PC-9 (cell line): ENCODE measurements at regions not wholly inside any gene's neighbourhood (a gene's known extent, or its start where the extent isn't known, plus 50 kb on each side); places are given as distances from the start of the nearest gene placed in this dataset.

Source experiments
- BruUV-seq: library from RNA; stranded (reverse); fragments of 400-500 nt; replicated peaks from 2 replicates; lab custom pipeline; 2021; lab: Mats Ljungman, UMichigan
- CTCF ChIA-PET: fragments of 300-600 bp; sonication (Branson Sonifier 250); formaldehyde crosslinking; loops from one replicate; lab custom pipeline; 2022; ENCODE audit warnings: antibody characterized with exemption; lab: Charles Lee
- POLR2A ChIA-PET: fragments of 300-600 bp; sonication (Branson Sonifier 250); formaldehyde crosslinking; loops from one replicate; lab custom pipeline; 2022; ENCODE audit warnings: antibody characterized with exemption; ENCODE audit not compliant: unreplicated experiment; lab: Charles Lee
- DNase-seq, 2 experiments: peaks; one replicate each; pipeline versions ENCODE4 v3.0.0 to v3.0.0-alpha.2; 2015 to 2022; ENCODE audit warnings: mixed read lengths in 1 of 2
- H2AFZ ChIP-seq: fragments of 200-600 bp; sonication (generic); 2 replicates; pipeline ENCODE4 v1.8.1; 2017; ENCODE audit warnings: antibody characterized with exemption
- H3F3A ChIP-seq: fragments of 200-600 bp; sonication (generic); 2 replicates; pipeline ENCODE4 v1.8.1; 2017; ENCODE audit warnings: antibody characterized with exemption, mild to moderate bottlenecking, low read depth; ENCODE audit not compliant: insufficient read depth
- H3K27ac ChIP-seq: fragments of 200-600 bp; sonication (generic); 2 replicates; pipeline ENCODE4 v1.6.1; 2016; ENCODE audit warnings: mixed run types
- H3K27me3 ChIP-seq: fragments of 200-600 bp; sonication (generic); 2 replicates; pipeline ENCODE4 v1.6.1; 2016; ENCODE audit warnings: low read depth, mixed run types; ENCODE audit not compliant: insufficient read depth
- H3K36me3 ChIP-seq: fragments of 200-600 bp; sonication (generic); 2 replicates; pipeline ENCODE4 v1.6.1; 2016; ENCODE audit warnings: low read depth, mixed run types
- H3K4me1 ChIP-seq: fragments of 200-600 bp; sonication (generic); replicated peaks from 2 replicates; pipeline ENCODE4 v1.6.1; 2016; ENCODE audit warnings: mixed run types; ENCODE audit not compliant: insufficient read depth
- H3K4me2 ChIP-seq: fragments of 200-600 bp; sonication (generic); 2 replicates; pipeline ENCODE4 v1.6.1; 2017; ENCODE audit warnings: mixed run types
- H3K4me3 ChIP-seq: fragments of 200-600 bp; sonication (generic); 2 replicates; pipeline ENCODE4 v1.6.1; 2016; ENCODE audit warnings: mixed run types
- H3K79me2 ChIP-seq: fragments of 200-600 bp; sonication (generic); 2 replicates; pipeline ENCODE4 v1.6.1; 2017; ENCODE audit warnings: low read depth, mixed run types
- H3K9me2 ChIP-seq: fragments of 200-600 bp; sonication (generic); 2 replicates; pipeline ENCODE4 v1.8.1; 2017; ENCODE audit warnings: mild to moderate bottlenecking; ENCODE audit not compliant: insufficient read depth
- H3K9me3 ChIP-seq: fragments of 200-600 bp; sonication (generic); 2 replicates; pipeline ENCODE4 v1.8.1; 2016; ENCODE audit warnings: low read depth; ENCODE audit not compliant: insufficient read depth
- H4K20me1 ChIP-seq: fragments of 200-600 bp; sonication (generic); 2 replicates; pipeline ENCODE4 v1.8.1; 2017; ENCODE audit not compliant: insufficient read depth
- CTCF ChIP-seq: fragments of 200-600 bp; sonication (generic); conservative IDR thresholded peaks from 2 replicates; pipeline ENCODE4 v1.6.1; 2017; ENCODE audit warnings: mixed run types, antibody characterized with exemption, mild to moderate bottlenecking, moderate library complexity
- EZH2 ChIP-seq: fragments of 200-600 bp; sonication (generic); IDR thresholded peaks from 2 replicates; pipeline ENCODE4 v1.8.0; 2017; ENCODE audit warnings: antibody characterized with exemption, low read depth
- intact Hi-C: fragments of 100-400 bp; cut with micrococcal nuclease; formaldehyde crosslinking; loops from one replicate; pipeline ENCODE4 v1.10.0; 2022; ENCODE audit not compliant: unreplicated experiment

GRCh38 chr3:163018664-163019063, 1522.1 kb downstream of the OTOL1 start:
- Histone ChIP-seq H3K27ac (no peak overlapping the region), H3K4me3 (no peak overlapping the region), H3K4me2 (no peak overlapping the region), H3K36me3 (no peaks in the 10 kb centered on the region), H3K9me2 (no peaks in the 10 kb centered on the region; the same call in 1 of the 2 replicates), H3K9me3 (no peaks in the 10 kb centered on the region), H4K20me1 (no peaks in the 10 kb centered on the region), H3K27me3 (no peaks in the 10 kb centered on the region), H3F3A (no peaks in the 10 kb centered on the region), H2AFZ (no peak overlapping the region), H3K4me1 (no peaks in the 10 kb centered on the region), H3K79me2 (no peaks in the 10 kb centered on the region)
- intact Hi-C loops, result no loop called here
- POLR2A ChIA-PET, result no interaction called here
- no peak for TF ChIP-seq EZH2
- TF ChIP-seq CTCF, result no peak
- BruUV-seq, result no TSS peak
- DNase-seq, result no peak
- CTCF ChIA-PET, result no interaction called here

- no TSS peak for BruUV-seq
- no peaks in the 10 kb centered on the region for H3K9me3 ChIP-seq
- no peaks in the 10 kb centered on the region; the same call in 1 of the 2 replicates for H3K9me2 ChIP-seq
- POLR2A ChIA-PET, result no interaction called here
- no peak overlapping the region for H3K4me3 ChIP-seq
- no peaks in the 10 kb centered on the region for H3K79me2 ChIP-seq
- intact Hi-C loops, result no loop called here
- H3K36me3 ChIP-seq, result no peaks in the 10 kb centered on the region
- H2AFZ ChIP-seq, result no peak overlapping the region
- H3K4me1 ChIP-seq, result no peaks in the 10 kb centered on the region
- no peak overlapping the region for H3K4me2 ChIP-seq
- TF ChIP-seq EZH2 (no peak), CTCF (no peak)
- DNase-seq, result no peak
- no peaks in the 10 kb centered on the region for H4K20me1 ChIP-seq
- no peaks in the 10 kb centered on the region for H3F3A ChIP-seq
- no peak overlapping the region for H3K27ac ChIP-seq
- CTCF ChIA-PET, result no interaction called here
- H3K27me3 ChIP-seq, result no peaks in the 10 kb centered on the region
These were observed 1522.7 kb downstream of the OTOL1 start for GRCh38 chr3:163019260-163019659.

- Histone ChIP-seq H3K27me3 (no peaks in the 10 kb centered on the region), H3K79me2 (no peaks in the 10 kb centered on the region), H3K9me2 (no peaks in the 10 kb centered on the region; the same call in 1 of the 2 replicates), H2AFZ (peak overlapping the region; percentile 58), H3K4me1 (no peaks in the 10 kb centered on the region), H3K4me3 (no peak overlapping the region), H4K20me1 (no peaks in the 10 kb centered on the region), H3K4me2 (no peak overlapping the region), H3K27ac (no peak overlapping the region), H3F3A (no peaks in the 10 kb centered on the region), H3K36me3 (no peaks in the 10 kb centered on the region), H3K9me3 (no peaks in the 10 kb centered on the region)
- BruUV-seq, result no TSS peak
- POLR2A ChIA-PET, result no interaction called here
- CTCF ChIA-PET, result no interaction called here
- no peak for DNase-seq
- intact Hi-C loops, result no loop called here
- TF ChIP-seq CTCF, result no peak
- TF ChIP-seq EZH2, result no peak
These were observed 1537.0 kb downstream of the OTOL1 start for GRCh38 chr3:163033652-163034051.
